HEK293 (cell line): ENCODE measurements at regions not wholly inside any gene's neighbourhood (a gene's known extent, or its start where the extent isn't known, plus 50 kb on each side); places are given as distances from the start of the nearest gene placed in this dataset.

Source experiments
- CTCF ChIP-seq: fragments of 450-650 bp; formaldehyde crosslinking; IDR thresholded peaks from 2 replicates; pipeline ENCODE4 v1.5.1; 2016; ENCODE audit warnings: missing biosample characterization, missing genetic modification characterization
- KLF9 ChIP-seq: fragments of 450-650 bp; formaldehyde crosslinking; IDR thresholded peaks from 2 replicates; pipeline ENCODE4 v1.5.1; 2016; ENCODE audit warnings: missing biosample characterization, missing genetic modification characterization, low read depth
- PRDM1 ChIP-seq: fragments of 450-650 bp; formaldehyde crosslinking; IDR thresholded peaks from 2 replicates; pipeline ENCODE4; 2016; ENCODE audit warnings: missing biosample characterization, missing genetic modification characterization
- REPIN1 ChIP-seq: fragments of 450-650 bp; formaldehyde crosslinking; IDR thresholded peaks from 2 replicates; pipeline ENCODE4 v1.5.1; 2017; ENCODE audit warnings: missing biosample characterization, missing genetic modification characterization, low read depth
- YY1 ChIP-seq: fragments of 450-650 bp; formaldehyde crosslinking; IDR thresholded peaks from 2 replicates; pipeline ENCODE4 v1.5.1; 2018; ENCODE audit warnings: missing biosample characterization, missing genetic modification characterization
- ZBTB44 ChIP-seq: fragments of 450-650 bp; IDR thresholded peaks from 2 replicates; pipeline ENCODE4 v1.5.1; 2018; ENCODE audit warnings: missing biosample characterization, mild to moderate bottlenecking, missing genetic modification characterization
- ZBTB6 ChIP-seq: fragments of 450-650 bp; formaldehyde crosslinking; IDR thresholded peaks from 2 replicates; pipeline ENCODE4 v1.5.1; 2017; ENCODE audit warnings: missing biosample characterization, missing genetic modification characterization
- ZNF10 ChIP-seq: fragments of 450-650 bp; formaldehyde crosslinking; IDR thresholded peaks from 2 replicates; pipeline ENCODE4 v1.5.1; 2017; ENCODE audit warnings: missing biosample characterization, missing genetic modification characterization
- ZNF121 ChIP-seq: fragments of 450-650 bp; formaldehyde crosslinking; IDR thresholded peaks from 2 replicates; pipeline ENCODE4 v1.5.1; 2016; ENCODE audit warnings: missing biosample characterization, missing genetic modification characterization
- ZNF146 ChIP-seq: fragments of 450-650 bp; formaldehyde crosslinking; IDR thresholded peaks from 2 replicates; pipeline ENCODE4 v1.5.1; 2016; ENCODE audit warnings: missing biosample characterization, missing genetic modification characterization
- ZNF423 ChIP-seq: fragments of 450-650 bp; formaldehyde crosslinking; IDR thresholded peaks from 2 replicates; pipeline ENCODE4 v1.5.1; 2016; ENCODE audit warnings: missing biosample characterization, missing genetic modification characterization
- ZNF501 ChIP-seq: fragments of 450-650 bp; formaldehyde crosslinking; IDR thresholded peaks from 2 replicates; pipeline ENCODE4 v1.5.1; 2016; ENCODE audit warnings: missing biosample characterization, missing genetic modification characterization
- ZNF549 ChIP-seq: fragments of 450-650 bp; IDR thresholded peaks from 2 replicates; pipeline ENCODE4 v1.5.1; 2018; ENCODE audit warnings: missing biosample characterization, missing genetic modification characterization, mild to moderate bottlenecking, inconsistent platforms, moderate library complexity

- no peak for TF ChIP-seq ZNF423 (tag by site-specific recombination)
- TF ChIP-seq YY1 (tag by site-specific recombination) = no peak
- TF ChIP-seq REPIN1 (tag by site-specific recombination) = no peak
- TF ChIP-seq ZNF549 (tag by site-specific recombination) = no peak
- TF ChIP-seq ZNF501 (tag by site-specific recombination) = no peak
- TF ChIP-seq ZNF121 (tag by site-specific recombination) = no peak
- TF ChIP-seq ZNF146 (tag by site-specific recombination) = no peak
- TF ChIP-seq PRDM1 (tag by site-specific recombination) = no peak
- TF ChIP-seq ZBTB44 (tag by site-specific recombination) = no peak
- TF ChIP-seq KLF9 (tag by site-specific recombination) = no peak
- TF ChIP-seq CTCF (tag by site-specific recombination) = no peak
- TF ChIP-seq ZBTB6 (tag by site-specific recombination) = no peak
- TF ChIP-seq ZNF10 (tag by site-specific recombination) = no peak
Measured at GRCh38 chr20:48339190-48339985, 488.4 kb downstream of the PREX1 start.
